GM12864 (cell line): ENCODE measurements at regions not wholly inside any gene's neighbourhood (a gene's known extent, or its start where the extent isn't known, plus 50 kb on each side); places are given as distances from the start of the nearest gene placed in this dataset.

ENCODE experiments used
- DNase-seq: peaks from one replicate; pipeline ENCODE4 v3.0.0-alpha.2; 2011; ENCODE audit warnings: low read depth
- H3K4me3 ChIP-seq: 2 replicates; pipeline ENCODE4 v1.5.1; 2011; ENCODE audit warnings: mild to moderate bottlenecking, low read depth, low read length, control low read depth
- TF ChIP-seq, protein P1 (sequence below): IDR thresholded peaks from 2 replicates; pipeline ENCODE4 v1.5.1; 2011; ENCODE audit warnings: low read depth, mild to moderate bottlenecking, moderate library complexity, low read length, control low read depth, inconsistent platforms; ENCODE audit errors: missing control alignments

DNA sequence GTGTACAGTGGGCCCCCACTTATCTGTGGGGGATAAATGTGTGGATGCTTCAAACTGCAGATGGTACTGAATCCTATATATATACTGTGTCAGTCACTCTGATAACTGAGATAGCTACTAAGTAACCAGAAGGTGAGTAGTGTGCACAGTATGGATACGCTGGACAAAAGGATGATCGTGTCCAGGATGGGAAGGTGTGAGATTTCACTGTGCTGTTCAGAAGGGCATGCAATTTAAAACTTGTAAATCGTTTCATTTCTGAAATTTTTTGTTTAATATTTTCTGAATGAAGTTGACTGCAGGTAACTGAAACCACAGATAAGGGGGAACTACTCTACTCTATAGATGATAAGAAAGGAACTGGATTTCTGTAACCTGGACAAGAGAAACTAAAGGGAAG lies 52.1 kb upstream of the SESN3 start:
- DNase-seq, result no peak
- TF ChIP-seq, protein P1, sequence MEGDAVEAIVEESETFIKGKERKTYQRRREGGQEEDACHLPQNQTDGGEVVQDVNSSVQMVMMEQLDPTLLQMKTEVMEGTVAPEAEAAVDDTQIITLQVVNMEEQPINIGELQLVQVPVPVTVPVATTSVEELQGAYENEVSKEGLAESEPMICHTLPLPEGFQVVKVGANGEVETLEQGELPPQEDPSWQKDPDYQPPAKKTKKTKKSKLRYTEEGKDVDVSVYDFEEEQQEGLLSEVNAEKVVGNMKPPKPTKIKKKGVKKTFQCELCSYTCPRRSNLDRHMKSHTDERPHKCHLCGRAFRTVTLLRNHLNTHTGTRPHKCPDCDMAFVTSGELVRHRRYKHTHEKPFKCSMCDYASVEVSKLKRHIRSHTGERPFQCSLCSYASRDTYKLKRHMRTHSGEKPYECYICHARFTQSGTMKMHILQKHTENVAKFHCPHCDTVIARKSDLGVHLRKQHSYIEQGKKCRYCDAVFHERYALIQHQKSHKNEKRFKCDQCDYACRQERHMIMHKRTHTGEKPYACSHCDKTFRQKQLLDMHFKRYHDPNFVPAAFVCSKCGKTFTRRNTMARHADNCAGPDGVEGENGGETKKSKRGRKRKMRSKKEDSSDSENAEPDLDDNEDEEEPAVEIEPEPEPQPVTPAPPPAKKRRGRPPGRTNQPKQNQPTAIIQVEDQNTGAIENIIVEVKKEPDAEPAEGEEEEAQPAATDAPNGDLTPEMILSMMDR, result no peak
- no peak overlapping the region for H3K4me3 ChIP-seq

DNA sequence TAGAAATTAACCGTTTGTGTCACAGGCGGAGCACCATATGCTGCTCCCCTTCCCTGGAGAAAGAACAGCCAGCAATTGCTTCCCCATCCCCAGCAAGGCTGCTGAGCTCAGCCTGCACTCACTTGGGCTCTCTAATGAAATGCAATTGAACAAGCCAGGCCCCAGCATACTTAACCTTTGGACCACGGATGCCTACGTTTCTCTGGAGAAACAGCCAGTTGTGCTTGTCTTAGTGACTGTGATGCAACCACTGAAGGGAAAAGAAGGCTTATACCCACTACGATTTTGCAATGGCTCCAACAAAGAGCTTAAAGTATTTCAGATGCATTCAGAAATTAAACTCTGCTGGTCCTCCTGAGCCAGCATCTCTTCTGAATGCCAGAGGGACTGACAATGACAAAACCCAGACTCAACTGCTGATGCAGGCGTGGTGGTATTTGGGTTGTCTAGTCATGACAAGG lies 51.3 kb upstream of the SESN3 start:
- no peak overlapping the region for H3K4me3 ChIP-seq
- no peak for DNase-seq
- TF ChIP-seq, protein P1, result no peak
